ENCODE measurements at regions not wholly inside any gene's neighbourhood (a gene's known extent, or its start where the extent isn't known, plus 50 kb on each side); places are given as distances from the start of the nearest gene placed in this dataset.

DNA sequence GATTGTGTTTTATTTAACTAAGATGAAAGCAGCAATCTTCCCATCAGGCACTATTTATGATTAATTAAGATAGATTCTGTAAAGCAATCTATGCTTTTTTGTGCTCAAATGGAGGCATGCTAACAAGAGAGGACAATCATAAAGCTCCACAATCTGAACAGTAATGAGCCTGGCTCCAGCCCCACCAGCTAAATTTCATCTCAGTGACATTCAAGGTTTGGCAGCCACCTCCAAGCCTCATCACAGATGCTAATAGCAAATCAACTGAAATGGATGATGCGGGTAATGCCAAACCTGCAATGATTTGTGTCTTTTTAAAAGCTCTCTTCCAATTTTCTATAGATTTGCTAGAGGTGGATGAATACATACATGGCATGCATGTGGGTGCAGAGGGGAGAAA, 456.6 kb downstream of the TDRD15 start:
- dilution Hi-C loops (cut with HindIII; ENCODE audit: low sequenced_read_pairs, unreplicated experiment) (no loop called here), in situ Hi-C loops (cut with MboI; ENCODE audit: low sequenced_read_pairs) (no loop called here), intact Hi-C loops (cut with micrococcal nuclease) (no loop called here)
- Histone ChIP-seq H3K36me3 (ENCODE audit: control insufficient read depth, insufficient read depth, low read length) (no peaks in the 10 kb centered on the region), H3K79me1 (ENCODE audit: low read depth in 1 of 2, low read length in 2 of 2) (no peaks in the 10 kb centered on the region), H4K8ac (ENCODE audit: low read depth in 2 of 2, low read length in 2 of 2) (no peak overlapping the region), H2AFZ (replicated peaks; ENCODE audit: low read length, poor library complexity) (no peak overlapping the region), H3K14ac (replicated peaks; ENCODE audit: low read depth, low read length) (no peak overlapping the region), H3K56ac (ENCODE audit: extremely low read depth, insufficient read depth, low read length) (no peak overlapping the region), H3K4me3 (ENCODE audit: insufficient read depth, low read depth, low read length) (no peak overlapping the region), H4K20me1 (ENCODE audit: insufficient read depth, low read length) (no peaks in the 10 kb centered on the region), H3K23ac (ENCODE audit: low read depth, low read length) (no peak overlapping the region), H3K9me1 (ENCODE audit: insufficient read depth, low read length) (no peaks in the 10 kb centered on the region), H3K4me1 (ENCODE audit: control insufficient read depth, insufficient read depth, low read length) (no peaks in the 10 kb centered on the region), H2AK5ac (ENCODE audit: low read depth, low read length) (no peak overlapping the region), H2BK120ac (ENCODE audit: low read depth, low read length) (no peak overlapping the region), H3K4ac (ENCODE audit: low read depth, low read length) (no peak overlapping the region), H4K5ac (ENCODE audit: low read depth, low read length) (no peak overlapping the region), H3K27me3 (ENCODE audit: control insufficient read depth, insufficient read depth, low read length) (no peaks in the 10 kb centered on the region), H3K9ac (ENCODE audit: low read depth, low read length) (no peak overlapping the region), H3K27ac (ENCODE audit: insufficient read depth, low read length) (no peak overlapping the region), H3K18ac (ENCODE audit: low read depth, low read length) (no peak overlapping the region), H3K9me3 (ENCODE audit: control insufficient read depth, insufficient read depth, low read length) (no peaks in the 10 kb centered on the region), H2AK9ac (replicated peaks; ENCODE audit: low read depth, low read length, poor library complexity) (no peak overlapping the region), H3K4me2 (ENCODE audit: low read depth, low read length) (no peak overlapping the region), H2BK5ac (ENCODE audit: low read depth, low read length, poor library complexity, severe bottlenecking) (no peak overlapping the region), H2BK20ac (ENCODE audit: low read depth, low read length) (no peak overlapping the region), H2BK15ac (ENCODE audit: low read depth, low read length) (no peak overlapping the region), H4K91ac (ENCODE audit: insufficient read depth, low read depth, low read length) (no peak overlapping the region)
- no TSS peak for BruUV-seq (replicated peaks)
- ChIA-PET CTCF (interaction anchor here (0.6 kb wide), 1 partner anchor 27 kb away, joined by 3 read pairs; no protein-coding TSS in a partner anchor), POLR2A (ENCODE audit: unreplicated experiment) (no interaction called here)
- ATAC-seq (ENCODE audit: low read depth) (no peak), DNase-seq (no peak)
- TF ChIP-seq SMC3 (IDR thresholded peaks at IDR 0.05; ENCODE audit: low read depth, low read length) (no peak), RFX5 (IDR thresholded peaks at IDR 0.05; ENCODE audit: low read depth, low read length) (no peak), RCOR1 (IDR thresholded peaks at IDR 0.05; ENCODE audit: insufficient replicate concordance, low read length) (no peak), MAZ (IDR thresholded peaks at IDR 0.05; ENCODE audit: borderline replicate concordance, low read depth, low read length) (no peak), MXI1 (IDR thresholded peaks at IDR 0.05; ENCODE audit: borderline replicate concordance, low read depth, low read length) (no peak), CEBPB (IDR thresholded peaks at IDR 0.05; ENCODE audit: low read depth, low read length) (no peak), MAFK (IDR thresholded peaks at IDR 0.05; ENCODE audit: low read depth, low read length) (no peak), FOS (IDR thresholded peaks at IDR 0.05; ENCODE audit: low read depth, low read length) (no peak), CHD1 (IDR thresholded peaks at IDR 0.05; ENCODE audit: low read depth, low read length) (no peak), RAD21 (IDR thresholded peaks at IDR 0.05; ENCODE audit: low read length) (no peak), BHLHE40 (IDR thresholded peaks at IDR 0.05; ENCODE audit: low read depth, low read length) (no peak), POLR2A (IDR thresholded peaks at IDR 0.05; ENCODE audit: low read depth, low read length) (no peak)
- TF ChIP-seq, protein P1, sequence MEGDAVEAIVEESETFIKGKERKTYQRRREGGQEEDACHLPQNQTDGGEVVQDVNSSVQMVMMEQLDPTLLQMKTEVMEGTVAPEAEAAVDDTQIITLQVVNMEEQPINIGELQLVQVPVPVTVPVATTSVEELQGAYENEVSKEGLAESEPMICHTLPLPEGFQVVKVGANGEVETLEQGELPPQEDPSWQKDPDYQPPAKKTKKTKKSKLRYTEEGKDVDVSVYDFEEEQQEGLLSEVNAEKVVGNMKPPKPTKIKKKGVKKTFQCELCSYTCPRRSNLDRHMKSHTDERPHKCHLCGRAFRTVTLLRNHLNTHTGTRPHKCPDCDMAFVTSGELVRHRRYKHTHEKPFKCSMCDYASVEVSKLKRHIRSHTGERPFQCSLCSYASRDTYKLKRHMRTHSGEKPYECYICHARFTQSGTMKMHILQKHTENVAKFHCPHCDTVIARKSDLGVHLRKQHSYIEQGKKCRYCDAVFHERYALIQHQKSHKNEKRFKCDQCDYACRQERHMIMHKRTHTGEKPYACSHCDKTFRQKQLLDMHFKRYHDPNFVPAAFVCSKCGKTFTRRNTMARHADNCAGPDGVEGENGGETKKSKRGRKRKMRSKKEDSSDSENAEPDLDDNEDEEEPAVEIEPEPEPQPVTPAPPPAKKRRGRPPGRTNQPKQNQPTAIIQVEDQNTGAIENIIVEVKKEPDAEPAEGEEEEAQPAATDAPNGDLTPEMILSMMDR (conservative IDR thresholded peaks at IDR 0.05; ENCODE audit: low read depth, low read length) = no peak
- TF ChIP-seq, protein P2, sequence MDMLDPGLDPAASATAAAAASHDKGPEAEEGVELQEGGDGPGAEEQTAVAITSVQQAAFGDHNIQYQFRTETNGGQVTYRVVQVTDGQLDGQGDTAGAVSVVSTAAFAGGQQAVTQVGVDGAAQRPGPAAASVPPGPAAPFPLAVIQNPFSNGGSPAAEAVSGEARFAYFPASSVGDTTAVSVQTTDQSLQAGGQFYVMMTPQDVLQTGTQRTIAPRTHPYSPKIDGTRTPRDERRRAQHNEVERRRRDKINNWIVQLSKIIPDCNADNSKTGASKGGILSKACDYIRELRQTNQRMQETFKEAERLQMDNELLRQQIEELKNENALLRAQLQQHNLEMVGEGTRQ (IDR thresholded peaks at IDR 0.05; ENCODE audit: low read depth, low read length) = no peak
- TF ChIP-seq, protein P3, sequence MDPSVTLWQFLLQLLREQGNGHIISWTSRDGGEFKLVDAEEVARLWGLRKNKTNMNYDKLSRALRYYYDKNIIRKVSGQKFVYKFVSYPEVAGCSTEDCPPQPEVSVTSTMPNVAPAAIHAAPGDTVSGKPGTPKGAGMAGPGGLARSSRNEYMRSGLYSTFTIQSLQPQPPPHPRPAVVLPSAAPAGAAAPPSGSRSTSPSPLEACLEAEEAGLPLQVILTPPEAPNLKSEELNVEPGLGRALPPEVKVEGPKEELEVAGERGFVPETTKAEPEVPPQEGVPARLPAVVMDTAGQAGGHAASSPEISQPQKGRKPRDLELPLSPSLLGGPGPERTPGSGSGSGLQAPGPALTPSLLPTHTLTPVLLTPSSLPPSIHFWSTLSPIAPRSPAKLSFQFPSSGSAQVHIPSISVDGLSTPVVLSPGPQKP (IDR thresholded peaks at IDR 0.05; ENCODE audit: borderline replicate concordance, low read depth, low read length) = no peak
- WGBS, 2 experiments (ENCODE audit: extremely low coverage in 2 of 2, insufficient read length in 1 of 2) = no CpG with 5 or more reads among the region's 1 CpG

All from IMR-90 (cell line).